Testis (tissue), 2 donors: ENCODE measurements at regions not wholly inside any gene's neighbourhood (a gene's known extent, or its start where the extent isn't known, plus 50 kb on each side); places are given as distances from the start of the nearest gene placed in this dataset.

Source experiments
- POLR2A ChIP-seq: fragments of 450-650 bp; IDR thresholded peaks from one replicate; pipeline ENCODE4 v1.6.1; 2017; ENCODE audit warnings: antibody characterized with exemption, mild to moderate bottlenecking, moderate library complexity
- TF ChIP-seq, protein P1 (sequence below), 3 experiments: fragments of 450-650 bp in 2 of 3; fragments of 200-600 bp in 1 of 3; sonication (generic) in 1 of 3; IDR thresholded peaks; one replicate each; pipeline ENCODE4 v1.5.1; 2016 to 2019; ENCODE audit warnings: antibody characterized with exemption in 3 of 3, mild to moderate bottlenecking in 2 of 3, moderate library complexity in 1 of 3

DNA sequence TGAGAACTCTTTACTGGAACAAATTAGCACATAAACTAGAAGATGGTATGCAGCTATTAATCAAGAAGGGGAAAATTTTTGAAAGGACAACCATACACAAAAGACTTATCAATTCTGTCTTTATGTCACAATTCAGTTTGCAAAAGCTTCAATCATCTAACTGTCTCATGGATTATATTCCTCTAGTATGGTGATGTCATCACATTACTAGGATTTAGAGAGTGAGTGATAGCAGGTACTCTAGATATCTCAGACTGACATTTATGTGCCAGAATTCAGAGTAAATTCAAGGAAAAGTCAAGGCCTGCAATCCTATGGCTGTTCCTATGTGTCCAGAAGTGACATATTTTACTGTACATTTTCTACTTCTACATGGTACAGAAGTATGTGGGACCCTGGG, 318.9 kb upstream of the GRAMD2B start:
- no peak for TF ChIP-seq POLR2A
- TF ChIP-seq, protein P1, sequence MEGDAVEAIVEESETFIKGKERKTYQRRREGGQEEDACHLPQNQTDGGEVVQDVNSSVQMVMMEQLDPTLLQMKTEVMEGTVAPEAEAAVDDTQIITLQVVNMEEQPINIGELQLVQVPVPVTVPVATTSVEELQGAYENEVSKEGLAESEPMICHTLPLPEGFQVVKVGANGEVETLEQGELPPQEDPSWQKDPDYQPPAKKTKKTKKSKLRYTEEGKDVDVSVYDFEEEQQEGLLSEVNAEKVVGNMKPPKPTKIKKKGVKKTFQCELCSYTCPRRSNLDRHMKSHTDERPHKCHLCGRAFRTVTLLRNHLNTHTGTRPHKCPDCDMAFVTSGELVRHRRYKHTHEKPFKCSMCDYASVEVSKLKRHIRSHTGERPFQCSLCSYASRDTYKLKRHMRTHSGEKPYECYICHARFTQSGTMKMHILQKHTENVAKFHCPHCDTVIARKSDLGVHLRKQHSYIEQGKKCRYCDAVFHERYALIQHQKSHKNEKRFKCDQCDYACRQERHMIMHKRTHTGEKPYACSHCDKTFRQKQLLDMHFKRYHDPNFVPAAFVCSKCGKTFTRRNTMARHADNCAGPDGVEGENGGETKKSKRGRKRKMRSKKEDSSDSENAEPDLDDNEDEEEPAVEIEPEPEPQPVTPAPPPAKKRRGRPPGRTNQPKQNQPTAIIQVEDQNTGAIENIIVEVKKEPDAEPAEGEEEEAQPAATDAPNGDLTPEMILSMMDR (IDR thresholded peaks at IDR 0.05) = no peak
